ENCODE measurements at regions not wholly inside any gene's neighbourhood (a gene's known extent, or its start where the extent isn't known, plus 50 kb on each side); places are given as distances from the start of the nearest gene placed in this dataset.

- Histone ChIP-seq H3K9me3 (ENCODE audit: control insufficient read depth in 4 of 4, low read length in 3 of 4) (no peaks in the 10 kb centered on the region), H3K36me3 (ENCODE audit: control insufficient read depth in 4 of 4, insufficient read depth in 3 of 4, low read depth in 1 of 4, low read length in 3 of 4) (no peaks in the 10 kb centered on the region), H3K9ac (ENCODE audit: low read depth in 1 of 2, low read length in 2 of 2) (no peak overlapping the region), H3K27me3 (ENCODE audit: control insufficient read depth in 4 of 4, insufficient read depth in 4 of 4, low read length in 3 of 4) (no peaks in the 10 kb centered on the region), H3K27ac (ENCODE audit: low read depth in 1 of 2, low read length in 2 of 2) (no peak overlapping the region), H3K4me3 (ENCODE audit: low read depth in 1 of 3, low read length in 3 of 3) (no peak overlapping the region), H3K4me1 (ENCODE audit: control insufficient read depth in 4 of 4, insufficient read depth in 4 of 4, low read length in 3 of 4) (no peaks in the 10 kb centered on the region)
- TF ChIP-seq FOXA2 (IDR thresholded peaks at IDR 0.05): no peak
- TF ChIP-seq NR2F2 (IDR thresholded peaks at IDR 0.05): no peak
- TF ChIP-seq SP1 (IDR thresholded peaks at IDR 0.05): no peak
- no peak for TF ChIP-seq RXRA (IDR thresholded peaks at IDR 0.05)
- TF ChIP-seq MAX (IDR thresholded peaks at IDR 0.05): no peak
- TF ChIP-seq REST (IDR thresholded peaks at IDR 0.05): no peak
- TF ChIP-seq TAF1 (conservative IDR thresholded peaks at IDR 0.05): no peak
- TF ChIP-seq GABPA (IDR thresholded peaks at IDR 0.05 in 1 of 2, conservative IDR thresholded peaks at IDR 0.05 in 1 of 2): no peak
- TF ChIP-seq HNF4A (conservative IDR thresholded peaks at IDR 0.05): no peak
- TF ChIP-seq JUND (IDR thresholded peaks at IDR 0.05): no peak
- no peak for TF ChIP-seq EGR1 (IDR thresholded peaks at IDR 0.05; ENCODE audit: low read depth in 2 of 2)
- no peak for DNase-seq (ENCODE audit: low spot score)
- 10% methylated on average over 1 of the region's 1 CpG for WGBS
Measured at GRCh38 chr17:53894591-53894990, 71.9 kb downstream of the KIF2B start.

GRCh38 chr17:53896047-53896446, 73.3 kb downstream of the KIF2B start:
- Histone ChIP-seq H3K9me3 (ENCODE audit: control insufficient read depth in 4 of 4, low read length in 3 of 4) (peaks cover 0 to 2% (median 0%) of the 10 kb centered on the region in 4 donors), H3K9ac (ENCODE audit: low read depth in 1 of 2, low read length in 2 of 2) (no peak overlapping the region), H3K4me1 (ENCODE audit: control insufficient read depth in 4 of 4, insufficient read depth in 4 of 4, low read length in 3 of 4) (no peaks in the 10 kb centered on the region), H3K27ac (ENCODE audit: low read depth in 1 of 2, low read length in 2 of 2) (no peak overlapping the region), H3K4me3 (ENCODE audit: low read depth in 1 of 3, low read length in 3 of 3) (no peak overlapping the region), H3K27me3 (ENCODE audit: control insufficient read depth in 4 of 4, insufficient read depth in 4 of 4, low read length in 3 of 4) (no peaks in the 10 kb centered on the region), H3K36me3 (ENCODE audit: control insufficient read depth in 4 of 4, insufficient read depth in 3 of 4, low read depth in 1 of 4, low read length in 3 of 4) (no peaks in the 10 kb centered on the region)
- WGBS: 82% methylated on average over 1 of the region's 1 CpG
- TF ChIP-seq HNF4A (conservative IDR thresholded peaks at IDR 0.05) (no peak), EGR1 (IDR thresholded peaks at IDR 0.05; ENCODE audit: low read depth in 2 of 2) (no peak), FOXA2 (IDR thresholded peaks at IDR 0.05) (no peak), HNF4G (IDR thresholded peaks at IDR 0.05) (no peak), GABPA (IDR thresholded peaks at IDR 0.05 in 1 of 2, conservative IDR thresholded peaks at IDR 0.05 in 1 of 2) (no peak)
- DNase-seq (ENCODE audit: low spot score): no peak

- H3K36me3 ChIP-seq (ENCODE audit: control insufficient read depth in 4 of 4, insufficient read depth in 3 of 4, low read depth in 1 of 4, low read length in 3 of 4): no peaks in the 10 kb centered on the region
- no peaks in the 10 kb centered on the region for H3K4me1 ChIP-seq (ENCODE audit: control insufficient read depth in 4 of 4, insufficient read depth in 4 of 4, low read length in 3 of 4)
- WGBS: 91% methylated on average over 1 of the region's 1 CpG
- H3K9ac ChIP-seq (ENCODE audit: low read depth in 1 of 2, low read length in 2 of 2): no peak overlapping the region
- no peak overlapping the region for H3K27ac ChIP-seq (ENCODE audit: low read depth in 1 of 2, low read length in 2 of 2)
- no peak for DNase-seq (ENCODE audit: low spot score)
- H3K4me3 ChIP-seq (ENCODE audit: low read depth in 1 of 3, low read length in 3 of 3): no peak overlapping the region
- H3K27me3 ChIP-seq (ENCODE audit: control insufficient read depth in 4 of 4, insufficient read depth in 4 of 4, low read length in 3 of 4): no peaks in the 10 kb centered on the region
- TF ChIP-seq HNF4A (conservative IDR thresholded peaks at IDR 0.05) (no peak), CTCF (IDR thresholded peaks at IDR 0.05; ENCODE audit: low read depth, low read length, missing input control) (no peak), NR2F2 (IDR thresholded peaks at IDR 0.05) (no peak), ATF3 (IDR thresholded peaks at IDR 0.05) (no peak), RXRA (IDR thresholded peaks at IDR 0.05) (no peak), YY1 (IDR thresholded peaks at IDR 0.05) (no peak), HNF4G (IDR thresholded peaks at IDR 0.05) (no peak), EGR1 (IDR thresholded peaks at IDR 0.05; ENCODE audit: low read depth in 2 of 2) (no peak), FOXA2 (IDR thresholded peaks at IDR 0.05) (no peak), TAF1 (conservative IDR thresholded peaks at IDR 0.05) (no peak), MAX (IDR thresholded peaks at IDR 0.05) (no peak)
- H3K9me3 ChIP-seq (ENCODE audit: control insufficient read depth in 4 of 4, low read length in 3 of 4): peaks cover 0 to 11% (median under 1%) of the 10 kb centered on the region in 4 donors
Measured at GRCh38 chr17:53900951-53901350, 78.2 kb downstream of the KIF2B start.

Data from liver (tissue), 8 donors.